Mesothelial cell of epicardium (in vitro differentiated cells): ENCODE measurements at regions not wholly inside any gene's neighbourhood (a gene's known extent, or its start where the extent isn't known, plus 50 kb on each side); places are given as distances from the start of the nearest gene placed in this dataset.

ENCODE experiments used
- DNase-seq, 2 experiments: peaks; one replicate each; pipeline ENCODE4 v3.0.0; 2021; ENCODE audit warnings: low spot score in 2 of 2; ENCODE audit not compliant: unreplicated experiment in 2 of 2
- H3K27ac Mint-ChIP-seq: 2 replicates; pipeline ENCODE4 v1.8.0; 2021; ENCODE audit warnings: mixed read lengths
- H3K27me3 Mint-ChIP-seq: 2 replicates; pipeline ENCODE4 v1.8.0; 2021; ENCODE audit warnings: low read depth, mixed read lengths
- H3K36me3 Mint-ChIP-seq: 2 replicates; pipeline ENCODE4 v1.8.0; 2021; ENCODE audit warnings: mixed read lengths
- H3K4me1 Mint-ChIP-seq: 2 replicates; pipeline ENCODE4 v1.8.0; 2021; ENCODE audit warnings: mixed read lengths
- H3K4me3 Mint-ChIP-seq: 2 replicates; pipeline ENCODE4 v1.8.0; 2021; ENCODE audit warnings: mild to moderate bottlenecking, moderate library complexity, mixed read lengths
- H3K9me3 Mint-ChIP-seq: 2 replicates; pipeline ENCODE4 v1.8.0; 2021; ENCODE audit warnings: mixed read lengths
- CTCF ChIP-seq: fragments of 200-600 bp; sonication (generic); IDR thresholded peaks from one replicate; pipeline ENCODE4 v1.5.0; 2021; ENCODE audit warnings: antibody characterized with exemption; ENCODE audit not compliant: unreplicated experiment

- H3K9me3 Mint-ChIP-seq = peaks cover 4% of the 10 kb centered on the region
Observed at GRCh38 chr14:22448035-22448904, 140.8 kb downstream of the DAD1 start.

GRCh38 chr14:22438742-22439141 is 150.3 kb downstream of the DAD1 start:
- TF ChIP-seq CTCF = no peak
- Mint-ChIP-seq H3K27ac (no peak overlapping the region), H3K27me3 (no peaks in the 10 kb centered on the region), H3K36me3 (no peaks in the 10 kb centered on the region), H3K9me3 (no peaks in the 10 kb centered on the region), H3K4me1 (peaks cover 10% of the 10 kb centered on the region), H3K4me3 (no peak overlapping the region)
- DNase-seq = no peak

More at GRCh38 chr14:22448035-22448904, 140.8 kb downstream of the DAD1 start:
- H3K27me3 Mint-ChIP-seq = peaks cover 10% of the 10 kb centered on the region
- no peak overlapping the region for H3K4me3 Mint-ChIP-seq
- H3K4me1 Mint-ChIP-seq = no peaks in the 10 kb centered on the region
- no peak for TF ChIP-seq CTCF
- no peak for DNase-seq
- no peaks in the 10 kb centered on the region for H3K36me3 Mint-ChIP-seq
- H3K27ac Mint-ChIP-seq = no peak overlapping the region

GRCh38 chr14:22434901-22435550 is 154.0 kb downstream of the DAD1 start:
- Mint-ChIP-seq H3K4me1 (peaks cover 39% of the 10 kb centered on the region), H3K9me3 (no peaks in the 10 kb centered on the region), H3K27me3 (no peaks in the 10 kb centered on the region), H3K27ac (no peak overlapping the region), H3K36me3 (no peaks in the 10 kb centered on the region), H3K4me3 (no peak overlapping the region)
- DNase-seq = no peak
- TF ChIP-seq CTCF = no peak

- no peak for TF ChIP-seq CTCF
- H3K4me1 Mint-ChIP-seq = peaks cover 48% of the 10 kb centered on the region
- H3K4me3 Mint-ChIP-seq = no peak overlapping the region
- no peak for DNase-seq
- H3K36me3 Mint-ChIP-seq = no peaks in the 10 kb centered on the region
- H3K9me3 Mint-ChIP-seq = no peaks in the 10 kb centered on the region
- H3K27ac Mint-ChIP-seq = no peak overlapping the region
- no peaks in the 10 kb centered on the region for H3K27me3 Mint-ChIP-seq
Observed at GRCh38 chr14:22434030-22434429, 155.0 kb downstream of the DAD1 start.

GRCh38 chr14:22433069-22433468 is 156.0 kb downstream of the DAD1 start:
- Mint-ChIP-seq H3K36me3 (no peaks in the 10 kb centered on the region), H3K27ac (no peak overlapping the region), H3K27me3 (no peaks in the 10 kb centered on the region), H3K9me3 (no peaks in the 10 kb centered on the region), H3K4me3 (no peak overlapping the region), H3K4me1 (peaks cover 58% of the 10 kb centered on the region)
- no peak for DNase-seq
- TF ChIP-seq CTCF = no peak
